ENCODE measurements at regions not wholly inside any gene's neighbourhood (a gene's known extent, or its start where the extent isn't known, plus 50 kb on each side); places are given as distances from the start of the nearest gene placed in this dataset.

DNA sequence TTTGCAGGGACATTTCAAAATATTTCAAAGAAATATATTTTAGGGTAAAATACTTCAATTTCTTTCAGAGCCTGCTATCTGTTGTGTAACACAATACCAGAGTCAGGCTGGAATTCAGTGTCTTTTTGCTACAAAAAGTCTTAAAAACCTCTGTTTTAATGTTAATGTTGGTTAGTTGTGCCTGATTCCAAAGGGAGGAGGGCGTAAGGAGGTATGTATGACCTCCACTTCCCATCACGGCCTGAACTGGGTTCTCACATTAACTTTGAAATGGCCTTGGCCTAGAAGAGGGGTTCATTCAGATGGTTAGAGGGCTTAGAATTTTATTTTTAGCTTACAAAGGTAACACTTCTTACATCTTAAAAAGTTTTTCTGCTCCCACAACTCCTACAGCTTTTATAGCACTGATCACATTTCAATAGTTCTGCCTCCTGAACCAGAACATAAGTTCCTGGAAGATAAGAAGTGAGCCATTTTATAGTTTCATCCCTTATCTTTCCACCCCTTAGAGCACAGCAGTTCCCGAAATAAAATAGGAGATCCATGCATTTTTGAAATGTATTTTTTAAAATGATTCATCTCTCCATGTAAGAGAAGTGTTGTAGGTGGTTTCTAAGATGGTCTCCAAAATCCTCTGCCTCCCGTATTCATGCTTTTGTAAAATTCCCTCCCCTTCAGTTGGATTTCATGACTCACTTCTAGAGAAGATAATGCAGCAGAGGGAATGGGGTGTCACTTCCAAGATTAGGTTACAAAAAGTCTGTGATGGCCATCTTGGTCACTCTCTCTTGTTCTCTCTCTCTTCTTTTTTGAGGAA, 543.1 kb upstream of the NECTIN3 start:
- Histone ChIP-seq H3K27ac (no peak overlapping the region), H3K36me3 (no peaks in the 10 kb centered on the region), H3K27me3 (no peaks in the 10 kb centered on the region), H3K4me1 (no peaks in the 10 kb centered on the region), H3K4me3 (no peak overlapping the region), H3K9me3 (no peaks in the 10 kb centered on the region)
- DNase-seq (ENCODE audit: low spot score in 2 of 2) = no peak
- no peak for TF ChIP-seq CTCF (IDR thresholded peaks at IDR 0.05)
- intact Hi-C loops (cut with DNase I) = no loop called here

- TF ChIP-seq CTCF (IDR thresholded peaks at IDR 0.05) = no peak
- H3K27ac ChIP-seq = no peak overlapping the region
- no peaks in the 10 kb centered on the region for H3K4me1 ChIP-seq
- no peak for DNase-seq (ENCODE audit: low spot score in 2 of 2)
- intact Hi-C loops (cut with DNase I) = no loop called here
- H3K9me3 ChIP-seq = no peaks in the 10 kb centered on the region
- no peaks in the 10 kb centered on the region for H3K27me3 ChIP-seq
- no peak overlapping the region for H3K4me3 ChIP-seq
- H3K36me3 ChIP-seq = no peaks in the 10 kb centered on the region
Measured at GRCh38 chr3:110530902-110531301, 540.7 kb upstream of the NECTIN3 start.

DNA sequence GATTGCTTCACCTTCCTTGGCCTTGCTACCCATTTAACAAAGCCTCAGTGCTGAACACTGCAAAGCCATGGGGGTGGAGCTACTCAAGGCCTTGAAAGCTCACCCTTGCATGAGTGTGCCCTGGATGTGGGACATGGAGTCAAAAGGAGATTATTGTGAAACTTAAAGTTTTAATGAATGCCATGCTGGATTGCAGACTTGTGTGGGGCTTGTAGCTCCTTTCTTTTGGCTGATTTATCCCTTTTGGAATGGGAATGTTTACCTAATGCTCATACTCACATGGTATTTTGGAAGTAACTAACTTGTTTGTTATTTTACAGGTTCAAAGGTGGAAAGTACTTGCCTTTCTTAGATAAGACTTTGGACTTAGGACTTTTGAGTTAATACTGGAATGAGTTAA, 538.5 kb upstream of the NECTIN3 start:
- Histone ChIP-seq H3K36me3 (no peaks in the 10 kb centered on the region), H3K27me3 (no peaks in the 10 kb centered on the region), H3K4me1 (no peaks in the 10 kb centered on the region), H3K9me3 (no peaks in the 10 kb centered on the region), H3K27ac (no peak overlapping the region), H3K4me3 (no peak overlapping the region)
- intact Hi-C loops (cut with DNase I) = no loop called here
- no peak for DNase-seq (ENCODE audit: low spot score in 2 of 2)
- TF ChIP-seq CTCF (IDR thresholded peaks at IDR 0.05) = no peak

DNA sequence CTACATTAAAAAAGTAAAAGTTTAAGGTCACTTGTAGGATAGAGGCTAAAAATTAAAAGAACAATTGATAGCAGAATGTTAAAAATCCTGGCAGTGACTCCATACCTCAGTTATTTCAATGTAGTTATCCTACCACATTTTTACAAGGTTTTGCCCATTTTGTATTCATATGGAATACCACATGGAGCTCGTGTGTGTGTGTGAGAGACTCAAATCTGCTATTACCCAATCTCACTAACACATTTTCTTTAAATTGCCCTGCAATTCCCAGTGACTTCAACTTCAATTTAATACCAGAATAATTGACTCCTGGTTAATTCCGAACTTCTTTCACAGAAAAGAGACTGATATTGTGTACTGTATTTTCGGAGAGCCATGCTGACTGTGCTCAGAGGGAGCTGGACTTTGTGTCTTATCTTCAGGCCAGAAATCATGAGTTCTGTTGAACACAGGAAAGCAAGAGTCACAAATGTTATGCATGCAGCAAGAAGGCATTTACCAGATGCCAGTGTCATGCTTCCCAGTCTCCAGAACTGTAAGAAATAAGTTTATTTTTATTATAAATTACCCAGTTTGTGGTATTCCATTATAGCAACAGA, 529.0 kb upstream of the NECTIN3 start:
- TF ChIP-seq CTCF (IDR thresholded peaks at IDR 0.05) = no peak
- no peak overlapping the region for H3K27ac ChIP-seq
- no peaks in the 10 kb centered on the region for H3K27me3 ChIP-seq
- H3K4me3 ChIP-seq = no peak overlapping the region
- no peak for DNase-seq (ENCODE audit: low spot score in 2 of 2)
- no peaks in the 10 kb centered on the region for H3K36me3 ChIP-seq
- no peaks in the 10 kb centered on the region for H3K4me1 ChIP-seq
- intact Hi-C loops (cut with DNase I) = no loop called here
- H3K9me3 ChIP-seq = no peaks in the 10 kb centered on the region

DNA sequence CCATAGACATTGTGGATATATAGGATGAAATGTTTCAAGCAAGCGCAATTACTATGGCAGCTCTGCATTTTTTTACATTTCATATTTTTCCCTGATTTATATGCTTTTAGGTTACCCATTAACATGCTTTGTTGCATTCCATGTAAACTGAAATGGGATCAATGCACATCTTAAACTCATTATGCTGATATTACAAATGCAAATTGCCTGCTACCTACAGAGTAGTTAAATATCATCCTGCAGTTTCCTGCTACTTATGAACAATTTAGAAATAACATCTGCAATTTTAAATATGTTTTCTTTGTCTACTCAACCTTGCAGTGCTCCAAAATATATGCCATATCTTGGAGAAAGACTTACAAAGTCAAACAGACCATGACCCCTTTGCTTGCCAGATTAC, 526.9 kb upstream of the NECTIN3 start:
- Histone ChIP-seq H3K9me3 (no peaks in the 10 kb centered on the region), H3K4me1 (no peaks in the 10 kb centered on the region), H3K27ac (no peak overlapping the region), H3K36me3 (no peaks in the 10 kb centered on the region), H3K27me3 (no peaks in the 10 kb centered on the region), H3K4me3 (no peak overlapping the region)
- no peak for DNase-seq (ENCODE audit: low spot score in 2 of 2)
- intact Hi-C loops (cut with DNase I) = no loop called here
- no peak for TF ChIP-seq CTCF (IDR thresholded peaks at IDR 0.05)
